CMK (cell line): ENCODE measurements at regions not wholly inside any gene's neighbourhood (a gene's known extent, or its start where the extent isn't known, plus 50 kb on each side); places are given as distances from the start of the nearest gene placed in this dataset.
"Not testable (repeated sequence)": the region's sequence is repeated elsewhere in the genome, so short reads cannot be mapped to it uniquely, and the experiment has no call there.

Experiments
- DNase-seq: peaks from one replicate; pipeline ENCODE4 v3.0.0-alpha.2; 2010; ENCODE audit warnings: low read depth

- no peak for DNase-seq
Observed at GRCh38 chr1:69077633-69078032, 490.1 kb upstream of the LRRC7 start.

DNA sequence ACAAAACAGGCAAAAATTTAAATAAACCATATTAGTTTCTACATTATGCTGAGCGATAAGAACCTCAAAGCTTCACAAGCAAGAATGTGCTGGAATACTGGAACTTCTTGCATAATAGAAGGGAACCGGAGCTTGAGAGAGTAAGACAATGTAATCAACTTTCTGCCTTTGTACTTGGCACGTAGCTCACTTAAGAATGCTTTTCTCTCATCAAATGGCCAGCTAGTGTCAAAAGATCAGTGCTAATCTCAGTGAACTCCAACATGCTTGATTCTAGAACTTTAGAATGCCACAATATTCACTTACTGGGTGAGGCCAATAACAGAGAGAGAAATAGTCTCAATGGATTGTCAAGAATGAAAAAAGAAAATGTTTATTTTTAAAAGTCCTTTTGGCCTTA lies 486.1 kb upstream of the LRRC7 start:
- DNase-seq, result no peak

DNA sequence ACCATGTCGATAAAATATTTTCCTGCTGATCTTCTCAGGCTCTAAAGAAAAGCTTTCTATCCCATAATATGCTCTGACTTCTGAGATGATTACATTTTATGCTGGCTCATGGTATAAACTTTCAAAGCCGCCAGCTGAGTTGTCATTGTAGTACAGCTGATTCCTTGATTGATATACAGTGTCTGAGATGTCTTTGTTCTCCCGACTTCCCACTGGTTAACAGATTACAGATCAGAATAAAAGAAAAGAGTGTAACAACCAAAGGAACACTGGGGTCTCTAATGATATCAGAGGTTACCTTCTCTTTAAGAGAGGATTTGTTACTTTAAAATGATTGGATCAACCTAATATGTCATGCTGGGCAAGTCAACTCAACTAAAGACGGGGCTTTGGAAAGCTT lies 485.4 kb upstream of the LRRC7 start:
- DNase-seq, result no peak

GRCh38 chr1:69086148-69086547 lies 481.6 kb upstream of the LRRC7 start:
- no peak for DNase-seq

DNA sequence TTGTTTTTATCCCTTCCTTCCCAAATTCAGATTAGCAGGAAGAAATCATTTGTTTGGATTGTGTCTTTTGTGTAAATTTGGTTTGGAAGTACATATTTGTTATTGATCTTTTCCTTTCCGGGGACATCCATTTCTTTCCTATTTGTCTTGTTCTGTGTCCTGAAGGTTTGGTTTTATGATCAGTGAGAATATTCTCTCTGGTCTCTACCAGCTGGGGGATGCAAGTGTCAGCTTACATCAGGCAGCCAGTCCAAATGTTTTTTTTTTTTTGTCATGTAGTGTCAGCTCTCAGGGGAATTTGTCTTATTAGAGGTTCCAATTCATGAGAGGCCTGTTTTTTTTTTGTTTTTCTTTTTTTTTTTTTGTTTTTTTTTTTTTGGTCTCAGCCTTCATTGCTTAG lies 479.2 kb upstream of the LRRC7 start:
- no peak for DNase-seq

DNA sequence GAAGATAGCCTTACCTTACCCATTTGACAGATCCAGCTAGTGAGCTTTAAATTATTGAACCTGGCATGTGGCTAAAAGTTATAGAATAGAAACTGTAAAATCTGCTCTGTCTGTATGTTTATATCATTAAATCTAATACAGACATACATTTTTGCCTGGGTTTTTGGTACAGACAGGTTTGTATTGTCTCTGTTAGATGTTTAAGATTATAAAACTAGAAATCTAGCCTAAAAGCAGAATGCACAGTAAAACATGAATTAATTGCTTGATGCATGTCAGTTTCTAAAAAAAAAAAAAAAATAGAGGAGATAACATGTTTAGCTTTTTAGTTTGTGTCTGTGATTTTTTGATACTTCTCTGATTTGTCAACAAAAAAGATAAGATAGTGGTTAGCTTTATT lies 477.6 kb upstream of the LRRC7 start:
- DNase-seq, result no peak

DNA sequence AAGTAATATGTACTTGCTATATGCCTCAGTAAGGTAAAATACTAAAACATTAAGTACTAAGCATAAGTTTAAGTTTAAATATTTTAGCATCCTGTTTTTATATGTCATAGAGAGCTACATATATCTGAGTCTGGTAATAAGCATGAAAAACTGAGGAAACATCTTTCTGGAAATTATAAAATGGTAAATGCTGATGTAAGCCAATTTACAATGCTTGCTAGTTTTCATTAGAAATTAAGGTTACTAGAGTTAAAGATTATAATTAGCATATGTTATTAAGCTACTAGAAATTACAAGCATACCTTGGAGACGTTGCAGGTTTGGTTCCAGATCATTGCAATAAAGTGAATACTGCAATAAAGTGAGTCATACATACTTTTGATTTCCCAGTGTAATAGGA lies 477.0 kb upstream of the LRRC7 start:
- DNase-seq, result no peak

GRCh38 chr1:69102058-69102457 lies 465.7 kb upstream of the LRRC7 start:
- not testable (repeated sequence) for DNase-seq

DNA sequence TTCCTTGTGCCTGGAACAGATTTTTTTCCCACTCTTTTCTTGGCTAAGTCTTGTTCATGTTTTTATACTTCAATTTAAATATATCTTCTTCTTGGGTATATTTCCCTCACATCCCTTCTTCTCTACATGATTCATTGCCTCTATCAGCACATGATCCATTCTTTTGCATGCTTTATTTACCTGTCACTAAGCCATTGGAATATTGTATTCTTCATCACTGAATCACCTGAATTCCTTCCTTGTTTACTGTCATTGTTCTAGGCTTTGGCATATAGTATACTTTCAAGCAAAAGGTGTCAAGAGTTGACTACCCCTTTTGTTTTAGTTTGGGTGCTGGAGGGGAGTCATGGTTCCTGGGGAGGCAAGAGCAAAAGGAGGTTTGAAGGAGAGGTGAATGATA lies 464.5 kb upstream of the LRRC7 start:
- DNase-seq, result no peak

DNA sequence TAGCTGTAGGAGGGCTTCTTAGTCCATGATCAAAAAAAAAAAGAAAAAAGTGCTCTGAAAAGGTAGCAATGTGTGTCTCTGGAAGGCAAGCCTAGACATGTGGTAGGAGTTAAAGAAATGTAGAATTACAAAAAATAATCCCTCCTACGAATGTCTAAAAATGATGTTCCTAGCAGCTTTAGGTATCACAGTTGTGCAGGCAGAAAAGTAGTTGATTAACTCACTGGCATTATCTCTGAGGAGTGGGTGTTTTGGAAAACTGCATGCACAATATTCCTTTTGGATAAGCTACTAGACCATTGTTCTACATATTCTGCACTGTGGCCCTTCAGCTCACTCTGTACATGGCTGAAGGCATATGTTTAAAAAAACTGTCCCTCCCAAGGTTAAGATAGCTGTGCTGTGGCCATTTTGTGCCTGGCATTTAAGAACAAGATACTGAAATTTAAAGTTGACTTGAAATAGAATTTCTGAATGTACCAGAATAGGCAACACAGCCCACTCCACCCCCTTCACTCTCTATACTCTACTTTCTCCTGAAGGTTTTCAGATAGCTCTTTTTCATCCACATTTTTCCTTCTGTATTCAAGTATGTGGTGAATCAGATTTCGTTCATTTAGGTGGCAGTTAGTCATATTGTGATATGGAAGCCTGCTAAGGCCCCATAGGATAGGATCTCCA lies 463.9 kb upstream of the LRRC7 start:
- DNase-seq, result no peak

GRCh38 chr1:69104894-69105293 lies 462.8 kb upstream of the LRRC7 start:
- no peak for DNase-seq

GRCh38 chr1:69109277-69109676 lies 458.4 kb upstream of the LRRC7 start:
- no peak for DNase-seq

DNA sequence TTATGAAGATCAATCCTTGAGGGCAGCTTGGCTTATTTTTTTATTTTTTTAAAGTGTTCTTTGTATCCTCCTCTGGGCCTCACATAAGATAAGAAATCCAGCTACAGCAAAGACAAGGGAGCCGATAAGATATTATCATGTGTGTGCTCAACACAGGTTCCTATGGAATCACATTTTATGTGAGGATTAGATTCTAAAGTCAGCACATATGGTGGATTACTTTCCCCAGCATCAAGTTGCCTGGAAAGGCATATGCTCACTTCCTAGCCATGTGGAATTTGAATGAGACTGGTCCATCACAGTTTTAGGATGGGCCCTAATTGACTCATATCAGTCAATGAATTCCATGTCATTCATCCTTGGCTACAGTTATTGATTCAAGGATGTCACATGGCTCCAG lies 456.9 kb upstream of the LRRC7 start:
- no peak for DNase-seq

DNA sequence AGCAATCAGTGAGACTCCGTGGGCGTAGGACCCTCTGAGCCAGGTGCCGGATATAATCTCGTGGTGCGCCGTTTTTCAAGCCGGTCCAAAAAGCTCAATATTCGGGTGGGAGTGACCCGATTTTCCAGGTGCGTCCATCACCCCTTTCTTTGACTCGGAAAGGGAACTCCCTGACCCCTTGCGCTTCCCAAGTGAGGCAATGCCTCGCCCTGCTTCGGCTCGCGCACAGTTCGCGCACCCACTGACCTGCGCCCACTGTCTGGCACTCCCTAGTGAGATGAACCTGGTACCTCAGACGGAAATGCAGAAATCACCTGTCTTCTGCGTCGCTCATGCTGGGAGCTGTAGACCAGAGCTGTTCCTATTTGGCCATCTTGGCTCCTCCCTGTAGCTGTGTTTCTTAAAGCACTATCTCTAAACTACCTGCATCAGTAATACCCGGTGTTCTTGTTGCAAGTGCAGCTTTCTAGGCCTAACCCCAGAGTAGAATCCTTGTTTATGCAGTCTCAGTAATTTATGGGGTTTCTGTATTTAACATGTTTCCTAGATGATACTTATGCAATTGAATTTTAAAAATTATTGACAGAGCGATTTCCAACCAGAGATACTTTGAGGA lies 447.5 kb upstream of the LRRC7 start:
- DNase-seq, result not testable (repeated sequence)

GRCh38 chr1:69120817-69121216 lies 446.9 kb upstream of the LRRC7 start:
- DNase-seq, result no peak

DNA sequence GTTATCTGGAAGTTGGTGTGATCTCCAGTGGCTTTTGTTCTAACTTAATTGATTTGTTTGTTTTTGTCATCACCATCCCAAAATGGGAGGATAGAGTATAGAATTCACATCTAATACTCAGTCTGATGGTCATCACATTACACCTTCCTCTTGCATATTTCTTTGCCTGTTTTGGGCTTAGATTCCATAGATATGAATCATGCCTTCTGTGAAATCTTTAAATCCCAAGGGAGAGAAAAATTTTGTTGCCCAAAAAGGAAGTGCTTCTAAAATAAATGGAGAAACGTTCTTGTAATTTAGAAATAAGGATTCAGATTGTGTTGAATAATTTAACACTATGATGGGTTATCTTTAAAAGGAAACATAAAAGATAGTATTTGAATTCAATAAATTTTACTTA lies 446.0 kb upstream of the LRRC7 start:
- DNase-seq, result no peak

DNA sequence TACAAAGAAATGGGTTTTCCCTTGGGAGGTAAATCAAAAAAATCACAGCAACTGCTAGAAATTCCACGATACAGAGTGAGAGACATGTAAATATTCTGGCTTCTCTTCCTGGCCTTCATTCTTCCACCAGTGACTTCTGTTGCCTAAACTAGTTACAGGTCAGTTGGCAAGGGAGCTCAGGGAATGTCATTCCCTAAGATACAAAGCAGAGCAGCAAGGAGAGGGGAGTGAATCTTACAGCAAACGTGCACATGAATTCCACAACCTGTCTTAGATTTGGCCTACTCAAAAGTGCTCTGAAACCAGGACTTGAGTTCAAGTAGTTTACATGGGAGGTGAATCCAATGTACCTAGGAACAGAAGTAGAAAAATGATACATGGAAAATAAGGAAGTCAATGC lies 445.3 kb upstream of the LRRC7 start:
- no peak for DNase-seq

DNA sequence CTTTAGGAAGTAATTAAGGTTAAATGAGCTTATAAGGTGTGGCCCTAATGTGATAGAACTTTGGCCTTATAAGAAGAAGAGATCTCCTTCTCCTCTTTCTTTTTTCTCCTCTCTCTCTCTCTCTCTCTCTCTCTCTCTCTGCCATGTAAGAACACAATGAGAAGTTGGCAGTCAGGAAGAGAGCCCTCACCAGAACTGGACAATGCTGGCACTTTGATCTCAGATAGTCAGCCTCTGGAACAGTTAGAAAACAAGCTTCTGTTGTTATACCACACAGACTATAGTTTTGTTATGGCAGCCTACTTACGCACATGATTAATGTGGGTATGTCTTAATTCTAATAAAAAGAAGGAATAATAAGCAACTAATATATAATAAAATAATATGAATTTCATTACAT lies 444.2 kb upstream of the LRRC7 start:
- no peak for DNase-seq

DNA sequence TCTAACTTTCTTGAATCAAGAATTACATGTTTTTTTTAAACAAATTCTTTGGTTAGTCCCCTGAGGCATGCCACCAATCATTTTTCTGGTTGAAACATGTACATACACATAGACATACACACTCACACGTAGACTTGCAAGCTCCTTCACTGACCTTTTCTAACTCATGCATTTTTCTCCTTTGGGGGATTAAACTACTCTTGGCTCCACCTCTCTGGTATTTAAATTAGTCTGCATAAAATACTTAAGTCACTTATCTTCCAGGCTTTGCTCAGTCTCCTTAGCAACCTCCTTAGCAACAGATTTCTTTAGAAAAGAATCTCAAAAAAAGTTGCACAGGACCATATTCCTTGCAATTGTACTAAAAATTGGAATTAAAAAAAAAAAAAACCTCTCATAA lies 440.9 kb upstream of the LRRC7 start:
- DNase-seq, result no peak

GRCh38 chr1:69128204-69128603 lies 439.5 kb upstream of the LRRC7 start:
- DNase-seq, result no peak

GRCh38 chr1:69129538-69129937 lies 438.2 kb upstream of the LRRC7 start:
- DNase-seq, result no peak

- DNase-seq, result no peak
Observed at GRCh38 chr1:69138172-69138571, 429.6 kb upstream of the LRRC7 start.

- DNase-seq, result no peak
Observed at GRCh38 chr1:69139007-69139406, 428.7 kb upstream of the LRRC7 start.

GRCh38 chr1:69146303-69146702 lies 421.4 kb upstream of the LRRC7 start:
- DNase-seq, result no peak
